Activated CD8-positive, alpha-beta memory T cell treated with anti-CD3 and anti-CD28 coated beads, Interleukin-2, amount 10 ng/mL, durations not matched to agents 7 days and 5 days (primary cell): ENCODE measurements at regions not wholly inside any gene's neighbourhood (a gene's known extent, or its start where the extent isn't known, plus 50 kb on each side); places are given as distances from the start of the nearest gene placed in this dataset.

Experiments used
- ATAC-seq: fragments of 150-1000 bp; cut with Tn5 transposase; one replicate; pipeline ENCODE4 v1.10.0; 2021; ENCODE audit warnings: moderate library complexity
- CTCF ChIA-PET: fragments of 350-600 bp; sonication (Branson Sonifier 250); formaldehyde crosslinking; loops from one replicate; lab custom pipeline; 2021; ENCODE audit warnings: antibody characterized with exemption; lab: Charles Lee
- DNase-seq: peaks from one replicate; pipeline ENCODE4 v3.0.0-alpha.2; 2020
- H3K27ac Mint-ChIP-seq: one replicate; pipeline ENCODE4 v1.8.0; 2021; ENCODE audit warnings: mild to moderate bottlenecking, mixed read lengths
- H3K27me3 Mint-ChIP-seq: one replicate; pipeline ENCODE4 v1.8.0; 2021; ENCODE audit warnings: mixed read lengths
- H3K36me3 Mint-ChIP-seq: one replicate; pipeline ENCODE4 v1.8.0; 2021; ENCODE audit warnings: mild to moderate bottlenecking, mixed read lengths
- H3K4me1 Mint-ChIP-seq: one replicate; pipeline ENCODE4 v1.8.0; 2021; ENCODE audit warnings: mixed read lengths
- H3K4me3 Mint-ChIP-seq: one replicate; pipeline ENCODE4 v1.8.0; 2021; ENCODE audit warnings: mild to moderate bottlenecking, moderate library complexity, mixed read lengths
- H3K9me3 Mint-ChIP-seq: one replicate; pipeline ENCODE4 v1.8.0; 2022; ENCODE audit warnings: low read depth, mixed read lengths

DNA sequence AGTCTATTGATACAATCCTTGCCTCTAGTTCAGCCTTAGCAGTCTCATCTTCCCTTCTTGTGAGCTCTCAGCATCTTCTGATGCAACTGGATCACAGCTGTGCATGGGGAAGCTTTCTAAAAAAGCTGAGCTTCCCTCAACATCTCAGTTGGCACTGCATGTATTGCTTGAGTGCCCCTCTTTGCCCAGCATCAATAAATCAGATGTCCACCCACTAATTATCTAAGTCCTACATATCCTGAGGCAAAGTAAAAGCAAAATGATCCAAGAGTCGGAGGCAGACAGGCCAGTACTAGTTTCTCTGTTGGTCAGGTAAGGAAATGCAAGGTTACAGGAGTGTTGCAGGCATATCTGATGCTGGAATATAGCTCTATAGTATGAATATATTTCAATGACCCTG, 334.5 kb upstream of the NCAM1 start:
- CTCF ChIA-PET, result no interaction called here
- Mint-ChIP-seq H3K4me3 (no peak overlapping the region), H3K27me3 (peaks cover 6% of the 10 kb centered on the region), H3K4me1 (no peaks in the 10 kb centered on the region), H3K36me3 (no peaks in the 10 kb centered on the region), H3K27ac (no peak overlapping the region), H3K9me3 (no peaks in the 10 kb centered on the region)
- ATAC-seq, result no peak
- no peak for DNase-seq

DNA sequence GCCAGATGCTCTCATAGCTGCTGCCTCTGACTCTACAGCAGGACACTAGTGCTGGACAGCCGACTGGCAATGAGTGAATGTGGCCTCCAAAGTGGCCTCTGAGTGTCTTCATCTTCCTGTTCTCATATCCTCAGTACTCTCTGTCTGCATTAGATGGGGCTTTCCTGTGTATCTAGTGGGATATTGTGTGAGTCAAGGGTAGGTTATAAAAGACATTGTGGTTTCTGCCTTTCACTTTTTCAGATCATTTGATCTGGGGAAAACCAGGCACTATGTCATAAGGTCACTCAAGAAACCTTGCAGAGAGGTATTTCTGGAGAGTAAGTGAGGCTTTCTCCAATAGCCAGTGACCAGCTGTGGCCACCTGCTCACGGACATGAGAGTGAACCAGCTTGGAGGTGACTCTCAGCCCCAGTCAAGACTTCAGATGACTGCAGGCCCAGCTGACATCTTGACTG, 333.6 kb upstream of the NCAM1 start:
- Mint-ChIP-seq H3K4me3 (no peak overlapping the region), H3K27me3 (peaks cover 9% of the 10 kb centered on the region), H3K9me3 (no peaks in the 10 kb centered on the region), H3K36me3 (no peaks in the 10 kb centered on the region), H3K4me1 (no peaks in the 10 kb centered on the region), H3K27ac (no peak overlapping the region)
- ATAC-seq (no peak), DNase-seq (no peak)
- CTCF ChIA-PET, result no interaction called here

DNA sequence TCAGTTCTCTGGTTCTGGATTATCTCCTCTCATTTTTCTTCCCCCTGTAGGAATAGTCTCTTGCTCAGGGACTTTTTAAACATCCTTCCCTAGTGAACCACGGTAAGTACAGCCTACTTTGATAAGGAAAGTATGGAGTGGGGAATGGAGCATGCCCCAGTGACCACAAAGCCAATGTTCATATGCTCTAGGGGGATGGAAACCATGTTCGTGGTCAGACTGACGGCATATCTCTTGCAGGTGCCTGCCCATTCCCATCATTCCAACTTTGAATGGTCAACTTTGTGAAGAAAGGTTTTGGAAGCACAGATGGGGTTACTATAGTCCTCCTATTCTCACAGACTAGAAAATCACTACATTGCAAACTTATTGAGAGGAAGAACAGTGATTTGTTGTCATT, 332.5 kb upstream of the NCAM1 start:
- Mint-ChIP-seq H3K27ac (no peak overlapping the region), H3K4me3 (no peak overlapping the region), H3K36me3 (no peaks in the 10 kb centered on the region), H3K9me3 (no peaks in the 10 kb centered on the region), H3K4me1 (no peaks in the 10 kb centered on the region), H3K27me3 (peaks cover 12% of the 10 kb centered on the region)
- ATAC-seq, result no peak
- CTCF ChIA-PET, result no interaction called here
- no peak for DNase-seq

DNA sequence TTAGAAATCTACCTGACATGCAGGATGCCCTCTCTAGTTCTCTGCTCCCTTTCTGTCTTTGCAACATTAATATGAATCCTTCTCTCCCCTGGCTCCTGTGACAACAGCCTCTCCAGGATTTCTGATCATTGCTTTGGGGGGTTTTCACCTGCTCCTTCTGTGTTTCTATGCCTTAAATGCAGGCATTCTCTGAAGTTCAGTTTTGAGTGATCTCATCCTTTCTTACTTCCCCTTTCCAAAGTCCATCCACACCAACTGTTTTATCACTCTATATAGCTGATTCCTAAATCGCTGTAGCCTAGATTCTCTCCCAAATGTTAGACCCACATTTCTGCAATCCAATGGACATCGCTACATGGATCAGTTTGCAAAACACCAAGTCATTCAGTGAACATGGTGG, 330.7 kb upstream of the NCAM1 start:
- CTCF ChIA-PET, result no interaction called here
- DNase-seq (no peak), ATAC-seq (no peak)
- Mint-ChIP-seq H3K9me3 (no peaks in the 10 kb centered on the region), H3K36me3 (no peaks in the 10 kb centered on the region), H3K27ac (no peak overlapping the region), H3K4me1 (no peaks in the 10 kb centered on the region), H3K27me3 (peaks cover 17% of the 10 kb centered on the region), H3K4me3 (no peak overlapping the region)

DNA sequence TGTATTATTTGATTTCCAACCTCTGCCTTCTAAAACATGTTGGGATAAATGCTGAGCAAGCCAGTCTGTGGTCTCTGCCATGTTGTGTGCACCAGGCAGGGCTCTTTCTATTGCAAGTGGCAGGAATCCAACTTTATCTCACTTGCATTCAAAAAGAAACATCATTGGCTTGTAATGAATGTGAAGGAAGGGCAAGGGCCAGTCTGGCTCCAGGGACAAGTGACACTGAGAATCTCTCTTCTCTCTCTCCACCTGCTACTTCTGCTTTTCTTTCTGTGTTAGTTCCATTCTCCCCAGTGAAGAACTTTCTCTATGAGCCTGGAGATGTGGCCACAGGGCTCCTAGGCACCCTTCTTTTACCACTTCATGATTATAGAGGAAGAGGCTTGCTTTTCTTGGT, 329.9 kb upstream of the NCAM1 start:
- CTCF ChIA-PET, result no interaction called here
- H3K4me1 Mint-ChIP-seq, result no peaks in the 10 kb centered on the region
- H3K27ac Mint-ChIP-seq, result no peak overlapping the region
- H3K4me3 Mint-ChIP-seq, result no peak overlapping the region
- DNase-seq, result no peak
- no peaks in the 10 kb centered on the region for H3K36me3 Mint-ChIP-seq
- ATAC-seq, result no peak
- H3K27me3 Mint-ChIP-seq, result peaks cover 21% of the 10 kb centered on the region
- H3K9me3 Mint-ChIP-seq, result no peaks in the 10 kb centered on the region

DNA sequence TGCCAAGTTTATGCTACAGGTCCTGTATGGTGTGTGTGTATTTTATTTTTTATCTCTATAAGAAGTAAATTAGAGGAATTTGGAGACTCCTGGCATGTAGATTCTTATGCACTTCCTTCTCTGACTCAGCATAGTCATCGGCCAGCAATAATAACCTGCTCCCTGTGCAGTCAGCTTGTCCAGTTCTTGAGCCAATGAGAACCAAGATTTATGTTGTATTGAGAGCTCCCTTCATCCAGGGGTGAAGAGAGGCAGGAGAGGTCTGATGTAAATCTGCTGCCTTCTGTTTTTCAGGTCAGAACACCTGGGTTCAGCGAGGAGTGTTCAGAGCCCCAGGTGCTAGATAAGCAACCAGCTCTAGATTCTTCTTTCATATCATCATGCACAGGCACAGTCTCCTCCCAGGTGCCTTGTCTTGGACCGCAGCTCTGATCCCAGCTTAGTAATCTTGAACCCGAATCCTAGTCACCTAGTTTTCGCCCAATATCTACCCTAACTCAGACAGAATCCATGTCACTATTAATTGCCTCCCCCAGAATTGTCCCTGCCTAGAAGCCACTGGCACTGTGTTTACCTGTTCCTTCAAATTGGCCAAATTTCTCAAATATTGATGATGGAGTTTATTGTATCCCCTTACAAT, 328.2 kb upstream of the NCAM1 start:
- no peak for ATAC-seq
- Mint-ChIP-seq H3K36me3 (no peaks in the 10 kb centered on the region), H3K27ac (no peak overlapping the region), H3K4me3 (no peak overlapping the region), H3K9me3 (no peaks in the 10 kb centered on the region), H3K4me1 (no peaks in the 10 kb centered on the region), H3K27me3 (peaks cover 23% of the 10 kb centered on the region)
- CTCF ChIA-PET, result no interaction called here
- DNase-seq, result no peak

DNA sequence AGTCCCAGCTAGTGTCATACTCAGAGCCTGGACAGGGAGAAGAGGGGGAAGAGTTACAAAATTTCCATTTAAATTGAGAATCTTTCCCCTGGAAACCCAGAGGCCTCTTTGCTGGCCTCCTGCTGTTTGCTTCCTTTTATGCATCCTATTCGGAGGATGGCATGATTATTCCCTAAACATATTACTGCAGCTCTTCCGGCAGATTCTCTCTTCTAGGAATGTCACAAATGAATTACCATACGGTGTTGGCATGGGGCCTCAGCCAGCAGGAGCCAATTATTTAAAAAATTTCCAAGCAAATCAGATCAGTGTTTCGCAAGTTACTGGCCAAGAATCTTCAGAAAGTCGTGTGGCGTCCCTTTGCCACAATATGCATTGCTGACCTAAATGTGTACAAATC, 326.7 kb upstream of the NCAM1 start:
- Mint-ChIP-seq H3K4me3 (no peak overlapping the region), H3K9me3 (no peaks in the 10 kb centered on the region), H3K27me3 (peaks cover 25% of the 10 kb centered on the region), H3K36me3 (no peaks in the 10 kb centered on the region), H3K4me1 (no peaks in the 10 kb centered on the region), H3K27ac (no peak overlapping the region)
- no peak for ATAC-seq
- no peak for DNase-seq
- CTCF ChIA-PET, result no interaction called here

DNA sequence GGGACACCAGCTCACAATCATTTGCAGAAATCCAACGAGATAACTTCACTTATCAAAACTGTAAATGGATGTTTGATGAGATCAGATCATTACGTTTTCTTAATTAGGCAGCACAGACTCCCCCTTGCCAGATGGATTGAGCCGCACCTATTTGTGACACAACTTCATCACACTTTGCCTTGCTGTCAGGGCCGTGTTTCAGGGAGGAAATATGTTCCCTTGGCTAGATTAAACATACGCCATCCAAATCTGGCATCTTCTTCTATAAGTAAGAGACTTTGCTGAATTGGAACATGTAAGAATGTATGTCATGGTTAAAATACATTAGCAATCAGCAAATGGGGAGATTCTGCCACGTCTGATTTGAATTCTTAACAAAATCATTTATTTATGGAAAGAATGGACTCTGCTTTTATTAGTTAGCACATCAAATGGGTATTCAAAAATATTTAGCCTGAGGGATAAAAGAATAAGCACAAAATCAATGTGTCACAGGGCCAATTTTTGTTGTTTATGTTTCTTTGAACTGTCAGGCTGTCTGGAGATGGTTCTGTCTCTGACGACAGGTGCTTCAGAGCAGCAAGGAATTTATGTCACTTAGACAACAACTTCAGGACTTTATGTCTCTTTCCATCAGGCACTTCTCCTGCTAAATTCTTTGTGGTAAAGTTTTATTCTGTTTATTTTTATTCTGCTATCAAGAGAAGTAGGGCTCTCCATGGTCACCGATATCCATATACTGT, 326.1 kb upstream of the NCAM1 start:
- H3K9me3 Mint-ChIP-seq, result no peaks in the 10 kb centered on the region
- ATAC-seq, result no peak
- CTCF ChIA-PET, result no interaction called here
- no peak overlapping the region for H3K27ac Mint-ChIP-seq
- H3K27me3 Mint-ChIP-seq, result peaks cover 25% of the 10 kb centered on the region
- no peak overlapping the region for H3K4me3 Mint-ChIP-seq
- no peak for DNase-seq
- H3K4me1 Mint-ChIP-seq, result no peaks in the 10 kb centered on the region
- no peaks in the 10 kb centered on the region for H3K36me3 Mint-ChIP-seq

DNA sequence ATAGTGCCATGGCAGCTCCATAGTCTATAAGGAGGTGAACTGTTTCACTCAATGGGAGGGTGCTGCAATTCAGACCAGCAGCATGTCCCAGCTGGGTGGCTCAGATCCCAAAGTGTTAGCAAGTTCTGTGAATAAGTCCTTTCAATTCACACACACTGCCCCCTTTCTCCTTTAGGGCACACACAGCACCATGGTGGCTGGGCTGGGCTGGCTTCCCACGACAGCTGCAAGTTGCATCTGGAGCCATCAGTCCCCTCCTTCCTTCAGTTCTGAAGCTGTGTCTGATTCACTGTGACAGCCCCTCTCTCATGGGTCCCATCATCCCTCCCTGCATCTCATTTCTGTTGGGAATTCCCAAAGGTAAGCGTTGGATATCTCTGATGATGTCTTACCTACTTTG, 324.1 kb upstream of the NCAM1 start:
- CTCF ChIA-PET, result no interaction called here
- no peaks in the 10 kb centered on the region for H3K4me1 Mint-ChIP-seq
- H3K9me3 Mint-ChIP-seq, result peaks cover 2% of the 10 kb centered on the region
- no peak for DNase-seq
- no peaks in the 10 kb centered on the region for H3K36me3 Mint-ChIP-seq
- peaks cover 25% of the 10 kb centered on the region for H3K27me3 Mint-ChIP-seq
- no peak overlapping the region for H3K4me3 Mint-ChIP-seq
- ATAC-seq, result no peak
- no peak overlapping the region for H3K27ac Mint-ChIP-seq

DNA sequence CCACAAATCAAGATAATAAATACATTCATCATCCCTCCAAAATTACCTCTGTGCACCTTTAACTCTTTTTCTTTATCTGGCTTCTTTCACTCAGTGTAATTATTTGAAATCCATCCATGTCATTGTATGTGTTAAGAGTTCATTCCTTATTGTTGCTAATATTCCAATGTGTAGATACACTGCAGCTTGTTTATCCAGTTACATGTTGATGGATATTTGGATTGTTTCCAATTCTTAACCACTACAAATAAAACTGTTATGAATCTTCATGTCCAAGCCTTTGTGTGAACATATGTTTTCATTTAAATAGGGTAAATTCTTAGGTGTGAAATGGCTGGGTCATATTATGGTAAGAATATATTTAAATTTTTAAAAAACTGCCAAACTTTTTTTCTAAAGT, 323.3 kb upstream of the NCAM1 start:
- Mint-ChIP-seq H3K4me3 (no peak overlapping the region), H3K36me3 (no peaks in the 10 kb centered on the region), H3K9me3 (peaks cover 2% of the 10 kb centered on the region), H3K27me3 (peaks cover 23% of the 10 kb centered on the region), H3K27ac (no peak overlapping the region), H3K4me1 (no peaks in the 10 kb centered on the region)
- DNase-seq (no peak), ATAC-seq (no peak)
- CTCF ChIA-PET, result no interaction called here

DNA sequence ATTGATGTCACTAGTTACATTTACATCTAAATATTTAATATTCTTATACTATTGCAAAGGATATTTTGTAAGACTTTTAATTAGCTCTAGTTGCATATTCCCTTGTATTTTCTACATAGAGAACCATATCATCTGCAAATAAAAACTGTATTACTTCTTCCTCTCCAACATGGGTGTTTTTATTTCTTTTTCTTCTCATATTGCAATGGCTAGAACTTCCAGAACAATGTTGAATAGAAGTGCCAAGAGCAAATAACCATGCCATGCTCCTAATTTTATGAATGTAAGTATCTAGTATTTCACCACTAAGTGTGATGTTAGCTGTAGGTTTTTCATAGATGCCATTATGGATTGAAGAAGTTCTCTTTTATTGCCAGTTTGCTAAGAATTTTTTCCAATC, 321.8 kb upstream of the NCAM1 start:
- Mint-ChIP-seq H3K27ac (no peak overlapping the region), H3K36me3 (no peaks in the 10 kb centered on the region), H3K4me3 (no peak overlapping the region), H3K27me3 (peaks cover 15% of the 10 kb centered on the region), H3K4me1 (no peaks in the 10 kb centered on the region), H3K9me3 (peaks cover 2% of the 10 kb centered on the region)
- ATAC-seq (no peak), DNase-seq (no peak)
- CTCF ChIA-PET, result no interaction called here

DNA sequence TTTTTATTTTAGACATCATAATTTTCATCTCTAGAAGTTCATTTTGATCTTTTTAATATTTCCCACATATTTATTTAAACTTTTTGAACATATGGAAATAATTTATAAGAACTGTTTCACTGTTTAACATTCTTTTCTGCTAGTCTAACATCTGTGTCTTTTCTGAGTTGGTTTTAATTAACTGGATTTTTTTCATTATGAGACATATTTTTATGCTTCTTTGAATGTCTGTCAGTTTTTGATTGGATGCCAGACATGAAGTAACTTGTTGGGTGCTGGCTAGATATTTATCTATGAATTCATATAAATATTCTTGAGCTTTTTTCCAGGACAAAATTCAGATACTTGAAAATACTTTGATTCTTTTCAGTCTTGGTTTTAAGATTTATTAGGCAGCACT, 317.8 kb upstream of the NCAM1 start:
- Mint-ChIP-seq H3K9me3 (peaks cover 2% of the 10 kb centered on the region), H3K27ac (no peak overlapping the region), H3K36me3 (no peaks in the 10 kb centered on the region), H3K4me3 (no peak overlapping the region), H3K4me1 (no peaks in the 10 kb centered on the region), H3K27me3 (peaks cover 4% of the 10 kb centered on the region)
- no peak for ATAC-seq
- DNase-seq, result no peak
- CTCF ChIA-PET, result no interaction called here

DNA sequence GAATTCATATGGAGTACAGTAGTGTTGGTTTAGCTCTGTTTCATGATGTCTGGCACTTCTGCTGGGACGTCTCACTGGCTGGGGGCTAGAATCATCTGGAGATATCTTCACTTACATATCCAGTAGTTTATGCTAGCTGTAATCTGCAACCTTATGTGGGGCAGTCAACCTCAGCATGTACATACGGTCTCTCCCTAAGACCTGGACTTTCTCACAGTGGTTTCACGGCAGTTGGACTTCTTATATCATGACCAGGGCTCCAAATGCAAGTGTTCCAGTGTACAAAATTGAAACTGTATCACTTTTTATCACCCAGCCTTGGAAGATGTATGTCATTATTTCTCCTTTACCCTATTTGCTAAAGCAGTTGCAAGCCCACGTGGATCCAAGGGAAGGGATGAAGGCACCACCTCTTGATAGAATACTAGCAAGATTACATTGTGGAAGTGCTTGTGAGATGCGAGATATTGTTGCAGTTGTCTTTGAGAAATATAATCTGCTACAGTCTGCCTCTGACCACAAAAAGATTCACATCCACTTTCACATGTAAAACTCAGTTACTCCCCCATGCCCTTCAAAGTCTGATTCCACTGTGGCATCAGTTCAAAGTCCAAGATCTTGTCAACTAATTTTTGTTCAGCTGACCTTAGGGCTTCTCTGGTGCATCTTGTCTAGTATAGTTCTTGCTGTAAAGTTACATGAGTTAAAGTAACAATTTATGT, 316.6 kb upstream of the NCAM1 start:
- peaks cover 2% of the 10 kb centered on the region for H3K9me3 Mint-ChIP-seq

DNA sequence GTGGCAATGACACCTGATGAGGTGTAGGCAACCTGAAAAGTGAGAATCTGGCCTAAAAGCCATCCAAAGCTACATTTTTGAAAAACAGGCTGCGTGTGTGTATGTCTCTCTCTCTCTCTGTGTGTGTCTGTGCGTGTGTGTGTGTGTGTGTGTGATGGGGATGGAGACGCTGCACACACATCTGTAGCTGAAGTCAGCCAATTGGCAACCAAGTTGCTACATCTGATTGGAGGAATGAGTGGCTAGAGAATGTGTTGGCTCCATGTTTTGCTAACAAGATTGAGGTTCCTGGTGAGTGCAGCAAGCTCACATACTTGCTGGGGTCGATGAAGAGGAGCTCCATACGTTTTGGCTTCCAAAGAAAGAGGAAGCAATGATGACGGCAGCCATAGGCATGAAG, 311.4 kb upstream of the NCAM1 start:
- ATAC-seq (no peak), DNase-seq (no peak)
- no peaks in the 10 kb centered on the region for H3K4me1 Mint-ChIP-seq
- CTCF ChIA-PET, result no interaction called here
- peaks cover 2% of the 10 kb centered on the region for H3K27me3 Mint-ChIP-seq
- H3K9me3 Mint-ChIP-seq, result no peaks in the 10 kb centered on the region
- H3K36me3 Mint-ChIP-seq, result no peaks in the 10 kb centered on the region
- H3K4me3 Mint-ChIP-seq, result no peak overlapping the region
- no peak overlapping the region for H3K27ac Mint-ChIP-seq

More for the DNA sequence above, 316.6 kb upstream of the NCAM1 start:
- Mint-ChIP-seq H3K27me3 (no peaks in the 10 kb centered on the region), H3K27ac (no peak overlapping the region), H3K4me1 (no peaks in the 10 kb centered on the region), H3K36me3 (no peaks in the 10 kb centered on the region), H3K4me3 (no peak overlapping the region)
- CTCF ChIA-PET, result no interaction called here
- DNase-seq, result no peak
- ATAC-seq, result no peak
